ENCODE measurements at regions not wholly inside any gene's neighbourhood (a gene's known extent, or its start where the extent isn't known, plus 50 kb on each side); places are given as distances from the start of the nearest gene placed in this dataset.

- Mint-ChIP-seq H3K9me3 (ENCODE audit: unreplicated experiment) (no peaks in the 10 kb centered on the region), H3K27ac (ENCODE audit: unreplicated experiment) (no peak overlapping the region), H3K36me3 (ENCODE audit: insufficient read depth, unreplicated experiment) (no peaks in the 10 kb centered on the region), H3K4me1 (ENCODE audit: low read depth, unreplicated experiment) (no peaks in the 10 kb centered on the region), H3K4me3 (ENCODE audit: unreplicated experiment) (no peak overlapping the region), H3K27me3 (ENCODE audit: insufficient read depth, unreplicated experiment) (no peaks in the 10 kb centered on the region)
- H3K27me3 ChIP-seq (replicated peaks; ENCODE audit: control insufficient read depth, insufficient read depth, low read length) = no peaks in the 10 kb centered on the region
- no peak for DNase-seq
- H3K9me3 ChIP-seq = no peaks in the 10 kb centered on the region
- no peaks in the 10 kb centered on the region for H3K36me3 ChIP-seq (ENCODE audit: control insufficient read depth, insufficient read depth, low read length)
- intact Hi-C loops (cut with micrococcal nuclease; ENCODE audit: unreplicated experiment) = no loop called here
- no peak overlapping the region for H3K4me3 ChIP-seq (ENCODE audit: low read depth, low read length)
- ChIA-PET POLR2A (no interaction called here), CTCF (no interaction called here)
- TF ChIP-seq CTCF (IDR thresholded peaks at IDR 0.05; ENCODE audit: insufficient read depth in 1 of 2, low read depth in 1 of 2, low read length in 1 of 2, severe bottlenecking in 1 of 2, unreplicated experiment in 1 of 2) = no peak
- H3K4me1 ChIP-seq = no peaks in the 10 kb centered on the region
- no TSS peak for BruUV-seq (replicated peaks)
Measured at GRCh38 chr18:61076986-61077385, 256.2 kb upstream of the CDH20 start.

- ChIA-PET POLR2A (no interaction called here), CTCF (no interaction called here)
- Histone ChIP-seq H3K36me3 (ENCODE audit: control insufficient read depth, insufficient read depth, low read length) (no peaks in the 10 kb centered on the region), H3K27me3 (replicated peaks; ENCODE audit: control insufficient read depth, insufficient read depth, low read length) (no peaks in the 10 kb centered on the region), H3K9me3 (no peaks in the 10 kb centered on the region), H3K4me1 (no peaks in the 10 kb centered on the region), H3K4me3 (ENCODE audit: low read depth, low read length) (no peak overlapping the region)
- no peaks in the 10 kb centered on the region for H3K36me3 Mint-ChIP-seq (ENCODE audit: insufficient read depth, unreplicated experiment)
- TF ChIP-seq CTCF (IDR thresholded peaks at IDR 0.05; ENCODE audit: insufficient read depth in 1 of 2, low read depth in 1 of 2, low read length in 1 of 2, severe bottlenecking in 1 of 2, unreplicated experiment in 1 of 2) = no peak
- no peak overlapping the region for H3K27ac Mint-ChIP-seq (ENCODE audit: unreplicated experiment)
- BruUV-seq (replicated peaks) = no TSS peak
- no peaks in the 10 kb centered on the region for H3K27me3 Mint-ChIP-seq (ENCODE audit: insufficient read depth, unreplicated experiment)
- intact Hi-C loops (cut with micrococcal nuclease; ENCODE audit: unreplicated experiment) = no loop called here
- H3K4me1 Mint-ChIP-seq (ENCODE audit: low read depth, unreplicated experiment) = no peaks in the 10 kb centered on the region
- H3K9me3 Mint-ChIP-seq (ENCODE audit: unreplicated experiment) = no peaks in the 10 kb centered on the region
- H3K4me3 Mint-ChIP-seq (ENCODE audit: unreplicated experiment) = no peak overlapping the region
- DNase-seq = no peak
Measured at GRCh38 chr18:61079714-61080113, 253.5 kb upstream of the CDH20 start.

- no peak overlapping the region for H3K27ac Mint-ChIP-seq (ENCODE audit: unreplicated experiment)
- intact Hi-C loops (cut with micrococcal nuclease; ENCODE audit: unreplicated experiment) = no loop called here
- Histone ChIP-seq H3K9me3 (no peaks in the 10 kb centered on the region), H3K4me1 (no peaks in the 10 kb centered on the region), H3K27me3 (replicated peaks; ENCODE audit: control insufficient read depth, insufficient read depth, low read length) (no peaks in the 10 kb centered on the region), H3K36me3 (ENCODE audit: control insufficient read depth, insufficient read depth, low read length) (no peaks in the 10 kb centered on the region), H3K4me3 (ENCODE audit: low read depth, low read length) (no peak overlapping the region)
- H3K4me1 Mint-ChIP-seq (ENCODE audit: low read depth, unreplicated experiment) = no peaks in the 10 kb centered on the region
- TF ChIP-seq CTCF (IDR thresholded peaks at IDR 0.05; ENCODE audit: insufficient read depth in 1 of 2, low read depth in 1 of 2, low read length in 1 of 2, severe bottlenecking in 1 of 2, unreplicated experiment in 1 of 2) = no peak
- CTCF ChIA-PET = no interaction called here
- no peaks in the 10 kb centered on the region for H3K27me3 Mint-ChIP-seq (ENCODE audit: insufficient read depth, unreplicated experiment)
- BruUV-seq (replicated peaks) = no TSS peak
- DNase-seq = no peak
- no peak overlapping the region for H3K4me3 Mint-ChIP-seq (ENCODE audit: unreplicated experiment)
- POLR2A ChIA-PET = no interaction called here
- H3K9me3 Mint-ChIP-seq (ENCODE audit: unreplicated experiment) = no peaks in the 10 kb centered on the region
- no peaks in the 10 kb centered on the region for H3K36me3 Mint-ChIP-seq (ENCODE audit: insufficient read depth, unreplicated experiment)
Measured at GRCh38 chr18:61080954-61081528, 252.2 kb upstream of the CDH20 start.

All from Caco-2 (cell line).